T-cell (primary cell): ENCODE measurements at regions not wholly inside any gene's neighbourhood (a gene's known extent, or its start where the extent isn't known, plus 50 kb on each side); places are given as distances from the start of the nearest gene placed in this dataset.
"Not testable (repeated sequence)": the region's sequence is repeated elsewhere in the genome, so short reads cannot be mapped to it uniquely, and the experiment has no call there.

Source experiments
- ATAC-seq, 4 experiments: fragments of 200-7000 bp in 3 of 4; fragments of 150-1000 bp in 1 of 4; cut with Tn5 transposase; replicated peaks in 1 of 4; 1 replicate in 3 of 4; 2 replicates in 1 of 4; pipeline ENCODE4 v1.10.0; 2021; ENCODE audit warnings: moderate library complexity in 3 of 4, mild to moderate bottlenecking in 2 of 4, moderate number of reproducible peaks in 1 of 4
- CTCF ChIA-PET, 2 donors: fragments of 300-600 bp; sonication (Branson Sonifier 250); formaldehyde crosslinking; loops; one replicate each; lab custom pipeline; 2022; ENCODE audit warnings: antibody characterized with exemption in 2 of 2; lab: Charles Lee
- POLR2A ChIA-PET, 2 donors: fragments of 300-600 bp; sonication (Branson Sonifier 250); formaldehyde crosslinking; loops; one replicate each; lab custom pipeline; 2022; ENCODE audit warnings: antibody characterized with exemption in 2 of 2; lab: Charles Lee
- DNase-seq, 35 experiments: peaks; one replicate each; pipeline versions ENCODE4 v3.0.0 to v3.0.0-alpha.2; 2013 to 2023
- H3K27ac ChIP-seq: one replicate; pipeline ENCODE4 v1.5.1; 2013; ENCODE audit warnings: low read length
- H3K27me3 ChIP-seq, 2 experiments: replicated peaks in 1 of 2; 1 replicate in 1 of 2; 2 replicates in 1 of 2; pipeline versions ENCODE4 v1.6.1 to v1.7.0; 2013; ENCODE audit warnings: low read length in 1 of 2, mixed read lengths in 1 of 2; ENCODE audit not compliant: control insufficient read depth in 2 of 2, insufficient read depth in 2 of 2; ENCODE audit errors: extremely low read depth in 1 of 2
- H3K36me3 ChIP-seq, 2 donors: 1 replicate in 1 of 2; 2 replicates in 1 of 2; pipeline versions ENCODE4 v1.6.1 to v1.7.0; 2013; ENCODE audit warnings: low read length in 1 of 2; ENCODE audit not compliant: control insufficient read depth in 2 of 2, insufficient read depth in 1 of 2; ENCODE audit errors: extremely low read depth in 1 of 2
- H3K4me1 ChIP-seq, 2 experiments: 1 replicate in 1 of 2; 2 replicates in 1 of 2; pipeline versions ENCODE4 v1.6.1 to v1.7.0; 2013; ENCODE audit warnings: low read length in 2 of 2, mixed read lengths in 1 of 2; ENCODE audit not compliant: insufficient read depth in 2 of 2, control insufficient read depth in 1 of 2; ENCODE audit errors: extremely low read depth in 1 of 2
- H3K4me3 ChIP-seq, 2 donors: 1 replicate in 1 of 2; 2 replicates in 1 of 2; pipeline versions ENCODE4 v1.5.1 to v1.7.0; 2013; ENCODE audit warnings: mild to moderate bottlenecking in 2 of 2, low read length in 1 of 2, moderate library complexity in 1 of 2; ENCODE audit not compliant: control insufficient read depth in 1 of 2; ENCODE audit errors: extremely low read depth in 1 of 2
- H3K9me3 ChIP-seq: 2 replicates; pipeline ENCODE4 v1.7.0; 2013
- H3K27ac Mint-ChIP-seq, 2 donors: one replicate each; pipeline ENCODE4 v1.8.0; 2020 to 2021; ENCODE audit warnings: mild to moderate bottlenecking in 2 of 2, mixed read lengths in 2 of 2
- H3K27me3 Mint-ChIP-seq, 2 donors: one replicate each; pipeline ENCODE4 v1.8.0; 2021 to 2022; ENCODE audit warnings: mixed read lengths in 2 of 2
- H3K36me3 Mint-ChIP-seq: one replicate; pipeline ENCODE4 v1.8.0; 2021; ENCODE audit warnings: mixed read lengths
- H3K4me1 Mint-ChIP-seq, 3 donors: one replicate each; pipeline ENCODE4 v1.8.0; 2020 to 2022; ENCODE audit warnings: mixed read lengths in 3 of 3, mild to moderate bottlenecking in 1 of 3
- H3K4me3 Mint-ChIP-seq, 3 donors: one replicate each; pipeline ENCODE4 v1.8.0; 2020 to 2022; ENCODE audit warnings: mild to moderate bottlenecking in 3 of 3, mixed read lengths in 3 of 3, moderate library complexity in 3 of 3
- H3K9me3 Mint-ChIP-seq, 3 donors: one replicate each; pipeline ENCODE4 v1.8.0; 2020 to 2022; ENCODE audit warnings: mixed read lengths in 3 of 3
- WGBS: methylation state at CpG from one replicate; pipeline ENCODE4 v1.1.5; 2013; ENCODE audit warnings: missing lambda C conversion rate; ENCODE audit not compliant: insufficient coverage; 5-methylcytosine and 5-hydroxymethylcytosine counted together

DNA sequence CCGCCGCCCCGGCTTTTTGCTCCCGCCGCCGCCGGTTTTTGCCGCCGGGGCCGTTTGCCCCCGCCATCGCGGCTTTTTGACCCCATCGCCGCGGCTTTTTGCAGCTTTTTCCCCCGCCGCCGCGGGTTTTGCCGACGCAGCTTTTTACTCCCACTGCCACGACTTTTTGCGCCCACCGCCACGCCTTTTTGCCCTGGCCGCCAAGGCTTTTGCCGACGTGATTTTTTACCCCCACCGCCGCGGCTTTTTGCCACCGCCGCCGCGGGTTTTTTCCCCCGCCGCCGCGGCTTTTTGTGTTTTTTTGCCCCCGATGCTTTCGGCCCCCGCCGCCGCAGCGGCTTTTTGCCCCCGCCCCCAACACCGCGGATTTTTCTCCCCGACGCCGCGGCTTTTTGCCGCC lies 5001.9 kb upstream of the OR11H1 start:
- no CpG with 5 or more reads among the region's 54 CpGs for WGBS

DNA sequence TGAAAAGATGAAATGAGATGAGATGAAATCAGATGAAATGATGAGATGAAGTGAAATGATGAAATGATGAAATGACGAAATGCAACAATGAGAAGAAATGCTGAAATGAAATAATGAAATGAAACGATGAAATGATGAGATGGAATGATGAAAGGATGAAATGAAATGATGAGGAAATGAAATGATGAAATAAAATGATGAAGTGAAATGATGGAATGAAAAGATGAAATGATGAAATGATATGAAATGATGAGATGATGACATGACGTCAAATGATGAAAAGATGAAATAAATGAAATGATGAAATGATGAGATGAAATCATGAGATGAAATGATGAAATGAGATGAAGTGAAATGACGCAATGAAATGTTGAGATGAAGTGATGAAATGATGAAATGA lies 4996.9 kb upstream of the OR11H1 start:
- H3K27me3 ChIP-seq, H3K4me3 ChIP-seq, H3K27me3 Mint-ChIP-seq, H3K36me3 ChIP-seq, POLR2A ChIA-PET, CTCF ChIA-PET, H3K9me3 ChIP-seq, H3K36me3 Mint-ChIP-seq, H3K27ac Mint-ChIP-seq, H3K27ac ChIP-seq, H3K4me1 ChIP-seq, DNase-seq, H3K4me1 Mint-ChIP-seq, ATAC-seq, H3K4me3 Mint-ChIP-seq: not testable (repeated sequence)
- whole genome bisulfite sequencing, result no CpG with 5 or more reads among the region's 4 CpGs
- peaks cover 4 to 11% (median 8%) of the 10 kb centered on the region in 3 donors for H3K9me3 Mint-ChIP-seq

More for the DNA sequence above, 5001.9 kb upstream of the OR11H1 start:
- H3K4me3 Mint-ChIP-seq, DNase-seq, H3K27me3 ChIP-seq, ATAC-seq, H3K36me3 ChIP-seq, H3K9me3 ChIP-seq, CTCF ChIA-PET, H3K27ac Mint-ChIP-seq, H3K36me3 Mint-ChIP-seq, H3K4me3 ChIP-seq, H3K4me1 ChIP-seq, POLR2A ChIA-PET, H3K9me3 Mint-ChIP-seq, H3K27me3 Mint-ChIP-seq, H3K27ac ChIP-seq, H3K4me1 Mint-ChIP-seq: not testable (repeated sequence)

DNA sequence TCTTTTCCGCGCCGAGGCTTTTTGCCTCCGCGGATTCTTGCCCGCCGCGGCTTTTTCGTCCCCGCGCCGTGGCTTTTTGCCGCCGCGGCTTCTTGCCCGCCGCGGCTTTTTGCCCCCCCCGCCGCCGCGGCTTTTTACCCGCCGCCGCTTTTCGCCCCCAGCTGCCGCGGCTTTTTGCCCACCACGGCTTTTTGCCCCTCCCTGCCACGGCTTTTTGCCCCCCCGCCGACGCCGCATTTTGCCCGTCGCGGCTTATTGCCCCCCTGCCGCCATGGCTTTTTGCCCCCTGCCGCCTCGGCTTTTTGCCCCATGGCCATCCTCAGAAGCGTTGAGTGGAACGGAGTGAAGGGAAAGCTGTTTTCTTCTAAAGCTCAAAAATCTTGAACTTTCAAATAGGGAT lies 4955.5 kb upstream of the OR11H1 start:
- H3K27me3 Mint-ChIP-seq, H3K4me3 ChIP-seq, H3K27ac ChIP-seq, POLR2A ChIA-PET, H3K4me1 Mint-ChIP-seq, ATAC-seq, H3K27me3 ChIP-seq, H3K36me3 ChIP-seq, H3K36me3 Mint-ChIP-seq, DNase-seq, H3K27ac Mint-ChIP-seq, H3K9me3 ChIP-seq, CTCF ChIA-PET, H3K4me1 ChIP-seq, H3K9me3 Mint-ChIP-seq, H3K4me3 Mint-ChIP-seq: not testable (repeated sequence)
- WGBS, result 81% methylated on average over 19 of the region's 42 CpGs

DNA sequence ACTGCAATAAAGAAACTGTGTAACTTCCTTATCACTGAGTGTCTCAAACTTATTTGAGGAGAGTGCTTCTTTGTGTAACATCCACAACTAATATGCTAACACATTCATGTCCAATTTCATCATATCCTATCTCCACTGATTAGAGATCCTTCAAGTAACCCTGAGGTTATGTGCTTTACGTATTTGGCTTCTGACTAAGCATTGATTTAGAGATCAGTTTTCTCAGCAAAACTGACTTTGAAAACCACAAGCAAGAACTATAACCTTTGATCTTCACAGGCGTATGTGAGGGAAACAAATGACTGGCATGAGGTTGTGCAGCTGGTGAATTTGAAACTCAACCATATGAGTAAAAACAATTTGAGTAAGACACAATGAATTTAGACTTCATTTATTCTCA lies 4926.9 kb upstream of the OR11H1 start:
- H3K27me3 Mint-ChIP-seq, H3K9me3 ChIP-seq, H3K36me3 ChIP-seq, CTCF ChIA-PET, ATAC-seq, H3K4me1 Mint-ChIP-seq, H3K27ac Mint-ChIP-seq, H3K27ac ChIP-seq, H3K4me3 ChIP-seq, H3K4me3 Mint-ChIP-seq, H3K36me3 Mint-ChIP-seq, POLR2A ChIA-PET, H3K9me3 Mint-ChIP-seq, H3K4me1 ChIP-seq, DNase-seq, H3K27me3 ChIP-seq: not testable (repeated sequence)
- no CpG with 5 or more reads among the region's 2 CpGs for WGBS

DNA sequence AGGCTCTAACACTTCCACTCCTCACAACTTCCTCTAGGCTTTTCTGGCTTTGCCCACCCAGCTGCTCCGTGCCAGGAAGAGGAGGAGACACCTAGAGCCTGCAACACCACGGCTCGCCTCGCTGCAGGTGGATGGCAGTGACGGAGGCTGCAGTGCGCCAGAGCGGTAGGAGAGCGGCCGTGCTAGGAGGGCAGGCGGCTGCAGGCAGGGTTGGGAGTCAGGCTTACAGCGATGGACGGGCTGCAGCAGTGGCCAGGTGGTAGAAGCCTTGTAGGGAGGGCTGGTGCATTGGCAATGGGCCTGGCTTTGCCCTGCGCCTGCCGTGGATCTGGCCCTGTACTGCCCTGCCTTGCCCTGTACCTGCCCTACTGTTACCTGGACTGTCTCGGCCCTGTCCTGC lies 4896.0 kb upstream of the OR11H1 start:
- H3K36me3 ChIP-seq, H3K27ac Mint-ChIP-seq, CTCF ChIA-PET, H3K4me3 Mint-ChIP-seq, H3K4me3 ChIP-seq, H3K27ac ChIP-seq, H3K9me3 ChIP-seq, DNase-seq, H3K27me3 ChIP-seq, POLR2A ChIA-PET, ATAC-seq, H3K4me1 Mint-ChIP-seq, H3K27me3 Mint-ChIP-seq, H3K9me3 Mint-ChIP-seq, H3K4me1 ChIP-seq, H3K36me3 Mint-ChIP-seq: not testable (repeated sequence)
- WGBS, result no CpG with 5 or more reads among the region's 15 CpGs

DNA sequence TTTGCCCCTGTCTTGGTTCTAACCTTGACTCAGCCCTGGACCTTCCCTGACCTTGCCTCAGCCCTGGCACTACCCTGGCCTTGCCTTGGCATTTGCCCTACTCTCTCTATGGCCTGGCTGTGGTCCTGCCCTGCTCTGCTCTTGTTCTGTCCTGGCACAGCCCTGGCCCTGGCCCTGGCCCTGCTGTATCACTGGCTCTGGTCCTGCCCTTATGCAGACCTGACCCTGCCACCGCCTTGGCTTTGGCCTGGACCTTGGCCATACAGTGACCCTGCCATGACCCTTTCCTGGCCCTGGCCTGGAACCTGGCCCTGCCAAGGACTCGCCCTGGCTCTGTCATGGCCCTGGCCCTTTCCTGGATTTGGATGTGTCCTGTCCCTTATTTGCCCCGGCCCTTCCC lies 4892.7 kb upstream of the OR11H1 start:
- WGBS, result no CpG with 5 or more reads among the region's 3 CpGs
- not testable (repeated sequence) for H3K9me3 Mint-ChIP-seq, H3K4me3 Mint-ChIP-seq

DNA sequence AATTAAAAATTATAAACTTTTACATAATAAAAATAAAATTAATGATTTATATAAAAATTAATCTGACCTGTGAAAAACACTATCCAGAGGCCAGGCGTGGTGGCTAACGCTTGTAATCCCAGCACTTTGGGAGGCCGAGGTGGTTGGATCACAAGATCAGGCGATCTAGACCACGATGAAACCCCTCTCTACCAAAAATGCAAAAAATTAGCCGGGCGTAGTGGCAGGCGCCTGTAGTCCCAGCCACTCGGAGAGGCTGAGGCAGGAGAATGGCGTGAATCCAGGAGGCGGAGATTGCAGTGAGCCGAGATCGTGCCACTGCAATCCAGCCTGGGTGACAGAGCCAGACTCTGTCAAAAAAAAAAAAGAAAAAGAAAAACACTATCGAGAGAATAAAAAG lies 4865.2 kb upstream of the OR11H1 start:
- H3K4me3 Mint-ChIP-seq, H3K9me3 ChIP-seq, H3K36me3 Mint-ChIP-seq, DNase-seq, H3K4me1 ChIP-seq, H3K4me1 Mint-ChIP-seq, ATAC-seq, POLR2A ChIA-PET, H3K27ac ChIP-seq, H3K27ac Mint-ChIP-seq, H3K27me3 Mint-ChIP-seq, H3K27me3 ChIP-seq, CTCF ChIA-PET, H3K36me3 ChIP-seq, H3K4me3 ChIP-seq: not testable (repeated sequence)
- H3K9me3 Mint-ChIP-seq, result peaks cover 4 to 18% (median 10%) of the 10 kb centered on the region in 3 donors
- WGBS, result 80% methylated on average over 1 of the region's 14 CpGs

More for the DNA sequence above, 4892.7 kb upstream of the OR11H1 start:
- H3K27me3 ChIP-seq, H3K27ac Mint-ChIP-seq, H3K27ac ChIP-seq, H3K4me1 ChIP-seq, H3K27me3 Mint-ChIP-seq, H3K36me3 Mint-ChIP-seq, DNase-seq, H3K36me3 ChIP-seq, POLR2A ChIA-PET, ATAC-seq, H3K4me3 ChIP-seq, CTCF ChIA-PET, H3K4me1 Mint-ChIP-seq, H3K9me3 ChIP-seq: not testable (repeated sequence)
